K562 (cell line): ENCODE measurements at regions not wholly inside any gene's neighbourhood (a gene's known extent, or its start where the extent isn't known, plus 50 kb on each side); places are given as distances from the start of the nearest gene placed in this dataset.

Experiments
- ATAC-seq: fragments of 200-7000 bp; cut with Tn5 transposase; 3 replicates; pipeline ENCODE4 v1.9.1; 2020; ENCODE audit warnings: moderate library complexity
- BruUV-seq: library from RNA; stranded (reverse); fragments of 400-500 nt; replicated peaks from 2 replicates; lab custom pipeline; 2021; lab: Mats Ljungman, UMichigan
- CTCF ChIA-PET: fragments of 300-600 bp; formaldehyde crosslinking; extraction: SDS; loops from one replicate; lab custom pipeline; 2021; ENCODE audit warnings: low intra/inter-chr PET ratio; lab: Yijun Ruan, JAX
- POLR2A ChIA-PET: fragments of 300-600, 350-650 bp; sonication (Branson Sonifier 250); formaldehyde crosslinking; extraction: SDS; loops from one replicate; lab custom pipeline; 2021; ENCODE audit warnings: antibody characterized with exemption, inconsistent platforms; lab: Yijun Ruan, JAX
- DNase-seq, 4 experiments: peaks; one replicate each; pipeline versions ENCODE4 v3.0.0 to v3.0.0-alpha.2; 2011 to 2018; ENCODE audit warnings: low spot score in 3 of 4, mixed read lengths in 3 of 4; ENCODE audit errors: extremely low read depth in 1 of 4
- FAIRE-seq: peaks from 2 replicates; lab custom pipeline; 2011; peaks lifted over from hg19 to GRCh38; lab: Jason Lieb, UNC
- H2AFZ ChIP-seq: 2 replicates; pipeline ENCODE4 v1.6.0; 2011; ENCODE audit warnings: low read depth, low read length, control low read depth, inconsistent platforms
- H3K27ac ChIP-seq: fragments of 200-600 bp; 3 replicates; pipeline ENCODE4 v1.8.0; 2011; ENCODE audit warnings: low read depth, mild to moderate bottlenecking, control low read depth, inconsistent platforms, low read length, moderate library complexity, mixed read lengths; ENCODE audit errors: extremely low read depth
- H3K27me3 ChIP-seq, 2 experiments: fragments of 300-600 bp in 1 of 2; 2 replicates in 1 of 2; 3 replicates in 1 of 2; pipeline versions ENCODE4 v1.6.0 to v1.8.0; 2011; ENCODE audit warnings: inconsistent platforms in 2 of 2, low read length in 2 of 2, mild to moderate bottlenecking in 1 of 2, mixed read lengths in 1 of 2, moderate library complexity in 1 of 2; ENCODE audit not compliant: control insufficient read depth in 2 of 2, insufficient read depth in 2 of 2
- H3K36me3 ChIP-seq: fragments of 300-600 bp; 3 replicates; pipeline ENCODE4 v1.8.0; 2011; ENCODE audit warnings: mild to moderate bottlenecking, low read length, inconsistent platforms; ENCODE audit not compliant: control insufficient read depth, insufficient read depth
- H3K4me1 ChIP-seq, 2 experiments: fragments of 200-600 bp in 1 of 2; replicated peaks in 1 of 2; 2 replicates in 1 of 2; 3 replicates in 1 of 2; pipeline versions ENCODE4 v1.5.1 to v1.8.0; 2011; ENCODE audit warnings: inconsistent platforms in 2 of 2, low read length in 2 of 2, mild to moderate bottlenecking in 1 of 2, mixed read lengths in 1 of 2, moderate library complexity in 1 of 2; ENCODE audit not compliant: control insufficient read depth in 2 of 2, insufficient read depth in 2 of 2
- H3K4me2 ChIP-seq: 2 replicates; pipeline ENCODE4 v1.6.1; 2011; ENCODE audit warnings: low read length, control low read depth, inconsistent platforms, mixed read lengths; ENCODE audit not compliant: insufficient read depth
- H3K4me3 ChIP-seq: fragments of 200-600 bp; sonication (generic), shearing (Covaris generic); 2 replicates; pipeline ENCODE4 v1.5.1; 2016; ENCODE audit warnings: control low read depth, inconsistent platforms
- H3K79me2 ChIP-seq: fragments of 200-600 bp; 3 replicates; pipeline ENCODE4 v1.8.0; 2011; ENCODE audit warnings: low read length, inconsistent platforms; ENCODE audit not compliant: control insufficient read depth, insufficient read depth
- H3K9ac ChIP-seq, 2 experiments: 2 replicates each; pipeline versions ENCODE4 v1.6.0 to v1.6.1; 2011; ENCODE audit warnings: low read depth in 2 of 2, low read length in 2 of 2, control low read depth in 1 of 2, inconsistent platforms in 1 of 2, mild to moderate bottlenecking in 1 of 2, mixed read lengths in 1 of 2; ENCODE audit not compliant: insufficient read depth in 1 of 2
- H3K9me1 ChIP-seq: one replicate; pipeline ENCODE4 v1.6.0; 2011; ENCODE audit warnings: inconsistent platforms, mild to moderate bottlenecking, low read length, moderate library complexity; ENCODE audit not compliant: control insufficient read depth, insufficient read depth
- H3K9me3 ChIP-seq: replicated peaks from 2 replicates; pipeline ENCODE4 v1.5.1; 2011; ENCODE audit warnings: low read depth, low read length, inconsistent platforms; ENCODE audit not compliant: control insufficient read depth, insufficient read depth
- H4K20me1 ChIP-seq: replicated peaks from 2 replicates; pipeline ENCODE4 v1.6.1; 2011; ENCODE audit warnings: low read length, inconsistent platforms, mixed read lengths; ENCODE audit not compliant: control insufficient read depth, insufficient read depth
- MAFF ChIP-seq: IDR thresholded peaks from 2 replicates; pipeline ENCODE4 v1.6.1; 2012; ENCODE audit warnings: low read length, improper control_type of control experiment
- ZNF41 ChIP-seq: fragments of 250-450 bp; sonication (Bioruptor Pico); conservative IDR thresholded peaks from 2 replicates; pipeline ENCODE4 v1.4.0; 2020; ENCODE audit warnings: mild to moderate bottlenecking
- WGBS: fragments of 100-300 bp; shearing (Covaris generic); methylation state at CpG from one replicate; pipeline ENCODE4 v1.1.6; 2016; ENCODE audit warnings: low coverage, mixed read lengths; ENCODE audit not compliant: insufficient coverage; ENCODE audit errors: missing lambda C conversion rate; 5-methylcytosine and 5-hydroxymethylcytosine counted together
- in situ Hi-C: fragments of 300-500 bp; cut with MboI; formaldehyde crosslinking; loops from 4 replicates; pipeline ENCODE4 v1.15.0; 2018; ENCODE audit warnings: inconsistent platforms, mixed read lengths
- intact Hi-C: fragments of 100-400 bp; cut with micrococcal nuclease; formaldehyde crosslinking; loops from 2 replicates; pipeline ENCODE4 v1.14.2; 2022
- TF ChIP-seq, protein P1 (sequence below): fragments of 450-650 bp; formaldehyde crosslinking; IDR thresholded peaks from 2 replicates; pipeline ENCODE4 v1.4.0; 2020; ENCODE audit warnings: mild to moderate bottlenecking, mixed read lengths
- TF ChIP-seq, protein P2 (sequence below): sonication (generic); formaldehyde crosslinking; IDR thresholded peaks from 2 replicates; pipeline ENCODE4 v1.5.0; 2020; ENCODE audit warnings: missing genetic modification reagents

DNA sequence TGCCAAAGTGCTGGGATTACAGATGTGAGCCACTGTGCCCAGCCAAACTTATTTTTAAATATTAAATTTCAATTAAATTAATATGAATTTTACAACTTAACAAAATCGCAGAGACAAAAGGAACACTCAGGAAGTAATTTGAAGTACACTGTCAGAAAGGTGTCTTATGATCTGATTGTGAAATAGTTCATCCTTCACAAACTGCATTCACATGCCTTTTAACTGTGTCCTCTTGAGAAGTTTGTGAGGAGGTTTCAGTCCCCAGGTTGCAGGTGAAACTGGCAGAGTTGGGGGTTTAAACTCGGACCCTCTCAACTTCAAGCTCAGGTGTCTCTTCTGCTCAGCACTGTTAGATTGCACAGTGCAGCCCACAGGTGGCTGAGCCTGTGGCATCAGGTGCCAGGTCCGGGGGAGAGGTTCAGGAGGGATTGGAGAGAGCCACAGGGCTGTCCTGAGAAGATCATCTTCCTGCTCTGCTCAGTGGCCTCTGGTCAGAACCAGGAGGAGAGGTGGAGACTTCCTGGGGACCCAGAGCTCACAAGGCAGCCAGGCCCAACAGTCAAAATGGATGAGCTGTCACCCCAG, 152.3 kb upstream of the RAB4A start:
- 0% methylated on average over 3 of the region's 3 CpGs for WGBS
- H3K9me1 ChIP-seq: no peaks in the 10 kb centered on the region
- DNase-seq: no peak
- in situ Hi-C loops (no loop called here), intact Hi-C loops (no loop called here)
- H3K9ac ChIP-seq: no peak overlapping the region
- FAIRE-seq: no peak
- no peaks in the 10 kb centered on the region for H3K36me3 ChIP-seq
- no peaks in the 10 kb centered on the region for H4K20me1 ChIP-seq
- BruUV-seq: no TSS peak
- no peak overlapping the region for H3K4me3 ChIP-seq
- CTCF ChIA-PET: no interaction called here
- no peak overlapping the region for H2AFZ ChIP-seq
- POLR2A ChIA-PET: interaction anchor here (0.6 to 1.0 kb wide), 2 partner anchors 12 to 33 kb away, joined by 3 read pairs; no protein-coding TSS in a partner anchor
- peaks cover 4 to 5% of the 10 kb centered on the region in 2 experiments; a peak in 2 of 5 replicates for H3K4me1 ChIP-seq
- no peaks in the 10 kb centered on the region for H3K79me2 ChIP-seq
- TF ChIP-seq ZNF41 (CRISPR knock-in tag): no peak
- H3K9me3 ChIP-seq: no peaks in the 10 kb centered on the region
- ATAC-seq: no peak
- no peak overlapping the region for H3K4me2 ChIP-seq
- H3K27me3 ChIP-seq: peaks cover 2 to 53% of the 10 kb centered on the region in 2 experiments
- no peak overlapping the region for H3K27ac ChIP-seq

DNA sequence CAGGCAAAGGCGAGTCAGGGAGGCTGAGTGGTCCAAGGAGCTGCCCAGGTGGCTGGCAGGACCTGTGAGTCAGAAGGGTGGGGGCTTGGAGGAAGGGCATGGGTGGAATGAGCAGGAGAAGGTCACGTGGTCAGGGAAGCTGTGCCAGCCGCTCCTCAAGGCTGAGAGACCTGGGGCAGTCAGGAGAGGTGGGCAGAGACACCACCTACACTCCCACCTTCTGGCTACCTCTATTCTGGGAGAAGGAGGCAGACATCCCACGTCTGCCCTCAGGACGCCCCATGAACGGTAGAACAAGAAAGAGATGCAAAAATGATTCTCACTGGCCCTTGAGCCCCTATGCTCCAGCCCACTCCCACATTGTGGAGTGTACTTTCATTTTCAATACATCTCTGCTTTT, 151.8 kb upstream of the RAB4A start:
- Histone ChIP-seq H2AFZ (no peak overlapping the region), H3K4me2 (no peak overlapping the region)

More for the DNA sequence above, 151.8 kb upstream of the RAB4A start:
- no peak overlapping the region for H3K27ac ChIP-seq
- intact Hi-C loops: no loop called here
- no peak for ATAC-seq
- peaks cover 4 to 58% of the 10 kb centered on the region in 2 experiments for H3K27me3 ChIP-seq
- no peak for FAIRE-seq
- no peak for TF ChIP-seq MAFF
- TF ChIP-seq, protein P1, sequence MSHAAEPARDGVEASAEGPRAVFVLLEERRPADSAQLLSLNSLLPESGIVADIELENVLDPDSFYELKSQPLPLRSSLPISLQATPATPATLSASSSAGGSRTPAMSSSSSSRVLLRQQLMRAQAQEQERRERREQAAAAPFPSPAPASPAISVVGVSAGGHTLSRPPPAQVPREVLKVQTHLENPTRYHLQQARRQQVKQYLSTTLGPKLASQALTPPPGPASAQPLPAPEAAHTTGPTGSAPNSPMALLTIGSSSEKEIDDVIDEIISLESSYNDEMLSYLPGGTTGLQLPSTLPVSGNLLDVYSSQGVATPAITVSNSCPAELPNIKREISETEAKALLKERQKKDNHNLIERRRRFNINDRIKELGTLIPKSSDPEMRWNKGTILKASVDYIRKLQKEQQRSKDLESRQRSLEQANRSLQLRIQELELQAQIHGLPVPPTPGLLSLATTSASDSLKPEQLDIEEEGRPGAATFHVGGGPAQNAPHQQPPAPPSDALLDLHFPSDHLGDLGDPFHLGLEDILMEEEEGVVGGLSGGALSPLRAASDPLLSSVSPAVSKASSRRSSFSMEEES (CRISPR knock-in tag): peak; percentile 68
- TF ChIP-seq, protein P2, sequence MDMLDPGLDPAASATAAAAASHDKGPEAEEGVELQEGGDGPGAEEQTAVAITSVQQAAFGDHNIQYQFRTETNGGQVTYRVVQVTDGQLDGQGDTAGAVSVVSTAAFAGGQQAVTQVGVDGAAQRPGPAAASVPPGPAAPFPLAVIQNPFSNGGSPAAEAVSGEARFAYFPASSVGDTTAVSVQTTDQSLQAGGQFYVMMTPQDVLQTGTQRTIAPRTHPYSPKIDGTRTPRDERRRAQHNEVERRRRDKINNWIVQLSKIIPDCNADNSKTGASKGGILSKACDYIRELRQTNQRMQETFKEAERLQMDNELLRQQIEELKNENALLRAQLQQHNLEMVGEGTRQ (CRISPR knock-in tag): peak; percentile 16; the same call in 1 of the 2 replicates
- no peaks in the 10 kb centered on the region for H3K79me2 ChIP-seq
- ChIA-PET CTCF (no interaction called here), POLR2A (interaction anchor here (0.6 kb wide), 1 partner anchor 32 kb away, joined by 3 read pairs; no protein-coding TSS in a partner anchor)
- no peak overlapping the region for H3K9ac ChIP-seq
- H3K36me3 ChIP-seq: no peaks in the 10 kb centered on the region
- no peak for DNase-seq
- in situ Hi-C loops: no loop called here
- BruUV-seq: no TSS peak
- no peaks in the 10 kb centered on the region for H4K20me1 ChIP-seq
- 0% methylated on average over 6 of the region's 6 CpGs for WGBS
- H3K9me3 ChIP-seq: no peaks in the 10 kb centered on the region
- no peak overlapping the region for H3K4me3 ChIP-seq
- H3K9me1 ChIP-seq: no peaks in the 10 kb centered on the region
- H3K4me1 ChIP-seq: peaks cover 4 to 5% of the 10 kb centered on the region in 2 experiments; a peak in 2 of 5 replicates
